ENCODE measurements at regions not wholly inside any gene's neighbourhood (a gene's known extent, or its start where the extent isn't known, plus 50 kb on each side); places are given as distances from the start of the nearest gene placed in this dataset.
A peak's percentile ranks its signal among the peaks of the same experiment; 100 is the strongest.

GRCh38 chr16:6019490-6019991 is 921.9 kb upstream of the EEF2KMT start:
- Histone ChIP-seq H3K4me3 (peak overlapping the region in 1 of 4 donors; percentile 10), H3K27me3 (peaks cover 47% of the 10 kb centered on the region), H3K4me1 (peaks cover 0 to 9% (median 0%) of the 10 kb centered on the region in 4 donors), H3K27ac (no peak overlapping the region), H3K9me3 (no peaks in the 10 kb centered on the region), H3K36me3 (no peaks in the 10 kb centered on the region)
- no peak for TF ChIP-seq EP300 (IDR thresholded peaks at IDR 0.05; ENCODE audit: low read depth)
- no peak for TF ChIP-seq POLR2AphosphoS5 (IDR thresholded peaks at IDR 0.05)
- TF ChIP-seq CTCF (IDR thresholded peaks at IDR 0.05) = no peak
- TF ChIP-seq POLR2A (IDR thresholded peaks at IDR 0.05) = no peak
- WGBS, 2 donors (ENCODE audit: low coverage in 1 of 2) = 11% methylated on average over 43 of the region's 50 CpGs; no CpG with 5 or more reads in 1 of the 2 donors
- intact Hi-C loops (cut with DNase I; ENCODE audit: low total_unique reads) (no loop called here), in situ Hi-C loops (cut with MboI; ENCODE audit: low pct_ligation_motif_present in 1 of 4, low pct_unique_long_range_greater_than_20kb in 1 of 4, low sequenced_read_pairs in 3 of 4) (no loop called here)
- DNase-seq = no peak

- Histone ChIP-seq H3K27me3 (peaks cover 47% of the 10 kb centered on the region), H3K4me1 (peaks cover 0 to 9% (median 0%) of the 10 kb centered on the region in 4 donors), H3K27ac (no peak overlapping the region), H3K4me3 (peak overlapping the region in 1 of 4 donors; percentile 10), H3K9me3 (no peaks in the 10 kb centered on the region), H3K36me3 (no peaks in the 10 kb centered on the region)
- whole genome bisulfite sequencing, 2 donors (ENCODE audit: low coverage in 1 of 2) = 6 to 16% methylated on average over 11 to 59 of the region's 59 CpGs
- TF ChIP-seq POLR2AphosphoS5 (IDR thresholded peaks at IDR 0.05) (no peak), EP300 (IDR thresholded peaks at IDR 0.05; ENCODE audit: low read depth) (no peak), POLR2A (IDR thresholded peaks at IDR 0.05) (no peak), CTCF (IDR thresholded peaks at IDR 0.05) (no peak)
- intact Hi-C loops (cut with DNase I; ENCODE audit: low total_unique reads) (no loop called here), in situ Hi-C loops (cut with MboI; ENCODE audit: low pct_ligation_motif_present in 1 of 4, low pct_unique_long_range_greater_than_20kb in 1 of 4, low sequenced_read_pairs in 3 of 4) (no loop called here)
- no peak for DNase-seq
Observed at GRCh38 chr16:6018848-6019489, 921.4 kb upstream of the EEF2KMT start.

GRCh38 chr16:6016530-6017184 is 919.1 kb upstream of the EEF2KMT start:
- Histone ChIP-seq H3K27me3 (peaks cover 44% of the 10 kb centered on the region), H3K36me3 (no peaks in the 10 kb centered on the region), H3K9me3 (no peaks in the 10 kb centered on the region), H3K27ac (no peak overlapping the region), H3K4me3 (no peak overlapping the region), H3K4me1 (peaks cover 0 to 9% (median 0%) of the 10 kb centered on the region in 4 donors)
- TF ChIP-seq CTCF (IDR thresholded peaks at IDR 0.05) (peak; percentile 21 to 36 (median 32)), POLR2A (IDR thresholded peaks at IDR 0.05) (no peak)
- WGBS, 2 donors (ENCODE audit: low coverage in 1 of 2) = 20 to 25% methylated on average over 1 to 2 of the region's 2 CpGs
- in situ Hi-C loops (cut with MboI; ENCODE audit: low pct_ligation_motif_present in 1 of 4, low pct_unique_long_range_greater_than_20kb in 1 of 4, low sequenced_read_pairs in 3 of 4) = no loop called here
- intact Hi-C loops (cut with DNase I; ENCODE audit: low total_unique reads) = no loop called here
- no peak for DNase-seq

- H3K9me3 ChIP-seq = no peaks in the 10 kb centered on the region
- H3K27me3 ChIP-seq = peaks cover 7% of the 10 kb centered on the region
- TF ChIP-seq POLR2A (IDR thresholded peaks at IDR 0.05) (no peak), CTCF (IDR thresholded peaks at IDR 0.05) (no peak), POLR2AphosphoS5 (IDR thresholded peaks at IDR 0.05) (no peak), EP300 (IDR thresholded peaks at IDR 0.05; ENCODE audit: low read depth) (no peak)
- H3K4me1 ChIP-seq = no peaks in the 10 kb centered on the region
- no peak overlapping the region for H3K4me3 ChIP-seq
- no peaks in the 10 kb centered on the region for H3K36me3 ChIP-seq
- in situ Hi-C loops (cut with MboI; ENCODE audit: low pct_ligation_motif_present in 1 of 4, low pct_unique_long_range_greater_than_20kb in 1 of 4, low sequenced_read_pairs in 3 of 4) (no loop called here), intact Hi-C loops (cut with DNase I; ENCODE audit: low total_unique reads) (no loop called here)
- WGBS, 2 donors (ENCODE audit: low coverage in 1 of 2) = 56 to 63% methylated on average over 1 of the region's 1 CpG
- H3K27ac ChIP-seq = no peak overlapping the region
- no peak for DNase-seq
Observed at GRCh38 chr16:6012716-6013115, 915.1 kb upstream of the EEF2KMT start.

Measured in transverse colon (tissue), 4 donors.